ENCODE measurements at regions not wholly inside any gene's neighbourhood (a gene's known extent, or its start where the extent isn't known, plus 50 kb on each side); places are given as distances from the start of the nearest gene placed in this dataset.
A peak's percentile ranks its signal among the peaks of the same experiment; 100 is the strongest.

GRCh38 chr11:10938650-10939387 lies 81.0 kb upstream of the ZBED5 start:
- Mint-ChIP-seq H3K4me3 (no peak overlapping the region), H3K27me3 (peaks cover 10% of the 10 kb centered on the region), H3K4me1 (peaks cover 9% of the 10 kb centered on the region), H3K36me3 (no peaks in the 10 kb centered on the region), H3K9me3 (no peaks in the 10 kb centered on the region), H3K27ac (no peak overlapping the region)
- DNase-seq: no peak

GRCh38 chr11:10938231-10938630 lies 80.4 kb upstream of the ZBED5 start:
- Mint-ChIP-seq H3K4me1 (peaks cover 14% of the 10 kb centered on the region), H3K27me3 (peaks cover 16% of the 10 kb centered on the region), H3K9me3 (no peaks in the 10 kb centered on the region), H3K4me3 (no peak overlapping the region), H3K27ac (no peak overlapping the region), H3K36me3 (no peaks in the 10 kb centered on the region)
- DNase-seq: no peak

- H3K27ac Mint-ChIP-seq: no peak overlapping the region
- peaks cover 14% of the 10 kb centered on the region for H3K4me1 Mint-ChIP-seq
- no peaks in the 10 kb centered on the region for H3K9me3 Mint-ChIP-seq
- H3K36me3 Mint-ChIP-seq: no peaks in the 10 kb centered on the region
- DNase-seq: no peak
- no peak overlapping the region for H3K4me3 Mint-ChIP-seq
- peaks cover 24% of the 10 kb centered on the region for H3K27me3 Mint-ChIP-seq
Measured at GRCh38 chr11:10937385-10937771, 79.5 kb upstream of the ZBED5 start.

GRCh38 chr11:10936626-10937384 lies 79.0 kb upstream of the ZBED5 start:
- Mint-ChIP-seq H3K4me3 (no peak overlapping the region), H3K36me3 (no peaks in the 10 kb centered on the region), H3K9me3 (no peaks in the 10 kb centered on the region), H3K4me1 (peaks cover 14% of the 10 kb centered on the region), H3K27ac (no peak overlapping the region), H3K27me3 (peaks cover 29% of the 10 kb centered on the region)
- DNase-seq: no peak

GRCh38 chr11:10935015-10935559 lies 77.2 kb upstream of the ZBED5 start:
- Mint-ChIP-seq H3K9me3 (no peaks in the 10 kb centered on the region), H3K27ac (no peak overlapping the region), H3K4me3 (no peak overlapping the region), H3K27me3 (peaks cover 41% of the 10 kb centered on the region), H3K4me1 (peaks cover 21% of the 10 kb centered on the region), H3K36me3 (no peaks in the 10 kb centered on the region)
- no peak for DNase-seq

GRCh38 chr11:10934293-10934860 lies 76.5 kb upstream of the ZBED5 start:
- Mint-ChIP-seq H3K4me1 (peaks cover 21% of the 10 kb centered on the region), H3K27ac (no peak overlapping the region), H3K9me3 (no peaks in the 10 kb centered on the region), H3K36me3 (no peaks in the 10 kb centered on the region), H3K27me3 (peaks cover 46% of the 10 kb centered on the region), H3K4me3 (peak overlapping the region; percentile 78)
- no peak for DNase-seq

- Mint-ChIP-seq H3K27ac (no peak overlapping the region), H3K27me3 (peaks cover 52% of the 10 kb centered on the region)
Measured at GRCh38 chr11:10933455-10934292, 75.8 kb upstream of the ZBED5 start.

DNA sequence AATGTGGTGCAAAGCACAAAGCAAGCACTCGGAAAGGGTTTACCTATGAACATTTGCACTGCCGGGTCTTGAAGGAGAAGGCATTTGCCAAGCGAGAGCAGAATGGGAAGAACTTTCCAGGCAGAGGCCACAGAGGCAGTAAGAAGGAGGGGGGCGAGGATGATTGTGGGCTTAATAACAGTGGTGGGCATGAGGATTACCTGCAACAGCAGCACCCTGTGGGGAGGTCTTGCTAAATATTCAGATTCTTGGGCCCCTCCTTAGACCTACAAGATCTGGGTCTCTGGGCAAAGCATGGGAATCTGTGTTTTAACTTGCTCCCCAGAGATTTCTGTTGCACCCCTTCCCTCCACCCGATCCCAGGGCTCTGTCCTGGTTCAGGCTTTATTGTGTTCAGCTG lies 75.1 kb upstream of the ZBED5 start:
- Mint-ChIP-seq H3K9me3 (no peaks in the 10 kb centered on the region), H3K36me3 (no peaks in the 10 kb centered on the region), H3K27ac (no peak overlapping the region), H3K4me3 (no peak overlapping the region), H3K4me1 (peaks cover 21% of the 10 kb centered on the region), H3K27me3 (peaks cover 55% of the 10 kb centered on the region)
- DNase-seq: no peak

More at GRCh38 chr11:10933455-10934292, 75.8 kb upstream of the ZBED5 start:
- peak; percentile 79 for DNase-seq
- Mint-ChIP-seq H3K4me1 (peaks cover 21% of the 10 kb centered on the region), H3K4me3 (peak overlapping the region; percentile 78), H3K36me3 (no peaks in the 10 kb centered on the region), H3K9me3 (no peaks in the 10 kb centered on the region)

GRCh38 chr11:10931761-10932670 lies 74.2 kb upstream of the ZBED5 start:
- peak overlapping the region; percentile 74 for H3K4me3 Mint-ChIP-seq
- H3K27ac Mint-ChIP-seq: no peak overlapping the region
- H3K9me3 Mint-ChIP-seq: no peaks in the 10 kb centered on the region
- H3K27me3 Mint-ChIP-seq: peaks cover 55% of the 10 kb centered on the region
- H3K36me3 Mint-ChIP-seq: no peaks in the 10 kb centered on the region
- no peak for DNase-seq
- peaks cover 21% of the 10 kb centered on the region for H3K4me1 Mint-ChIP-seq

GRCh38 chr11:10930972-10931760 lies 73.3 kb upstream of the ZBED5 start:
- H3K27ac Mint-ChIP-seq: no peak overlapping the region
- H3K4me3 Mint-ChIP-seq: peak overlapping the region; percentile 74
- H3K27me3 Mint-ChIP-seq: peaks cover 55% of the 10 kb centered on the region
- no peaks in the 10 kb centered on the region for H3K9me3 Mint-ChIP-seq
- peak; percentile 65 for DNase-seq
- H3K36me3 Mint-ChIP-seq: no peaks in the 10 kb centered on the region
- peaks cover 21% of the 10 kb centered on the region for H3K4me1 Mint-ChIP-seq

DNA sequence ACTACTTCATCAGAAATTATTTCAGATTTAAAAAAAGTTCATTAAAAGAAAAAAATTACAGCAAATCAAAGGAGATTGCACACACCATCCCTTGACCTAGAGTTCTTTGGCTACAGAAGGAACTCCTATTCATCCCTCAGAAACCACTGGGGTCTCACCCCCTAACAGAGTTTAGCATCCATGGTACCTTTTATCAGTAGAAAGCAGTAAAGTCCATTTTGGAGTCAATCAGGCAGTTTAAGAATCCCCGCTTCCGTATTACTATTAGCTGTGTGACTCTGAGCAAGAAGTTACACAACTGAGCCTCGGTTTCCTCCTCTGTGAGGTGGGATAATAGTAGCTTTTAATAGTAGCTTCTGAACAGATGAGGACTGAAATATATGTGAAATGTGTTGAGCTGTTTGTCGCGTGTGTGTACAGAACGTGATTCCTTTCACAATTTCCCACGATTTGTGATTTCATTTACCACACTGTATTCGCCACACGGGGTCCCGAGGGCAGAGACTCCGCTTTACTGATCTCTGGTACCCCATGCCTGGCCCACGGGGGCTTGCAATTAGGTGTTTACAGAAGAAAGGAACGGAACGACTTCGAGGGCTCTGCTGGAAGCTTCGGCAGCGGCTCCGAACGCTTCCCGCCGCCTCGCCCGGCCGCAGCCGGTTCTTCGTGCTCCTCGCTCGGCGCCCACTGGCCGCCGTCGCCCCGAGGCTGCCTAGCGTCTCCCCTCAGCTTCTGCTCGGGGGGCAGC lies 72.5 kb upstream of the ZBED5 start:
- DNase-seq: peak; percentile 36
- Mint-ChIP-seq H3K9me3 (no peaks in the 10 kb centered on the region), H3K4me3 (peak overlapping the region; percentile 53), H3K36me3 (no peaks in the 10 kb centered on the region), H3K27ac (no peak overlapping the region), H3K27me3 (peaks cover 59% of the 10 kb centered on the region), H3K4me1 (peaks cover 21% of the 10 kb centered on the region)

DNA sequence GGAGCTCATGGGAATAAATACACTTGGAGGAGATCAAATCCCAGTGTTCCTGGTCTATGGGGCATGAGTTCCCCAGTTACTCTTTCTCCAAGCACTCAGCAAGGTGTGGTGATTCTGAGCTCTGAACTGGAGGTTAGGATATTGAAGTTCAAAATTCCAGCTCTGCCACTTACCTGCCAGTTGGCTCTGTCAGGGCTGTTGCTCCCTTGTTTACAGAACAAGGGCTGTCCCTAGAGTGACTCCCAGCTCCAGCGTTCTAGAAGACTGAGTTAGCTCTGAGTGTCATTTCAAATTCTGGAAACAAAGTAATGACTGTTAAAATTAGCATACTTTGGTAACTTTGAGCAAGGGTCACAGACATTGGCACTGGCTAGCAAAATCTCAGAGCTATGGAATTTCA lies 69.7 kb upstream of the ZBED5 start:
- DNase-seq: no peak
- no peak overlapping the region for H3K4me3 Mint-ChIP-seq

GRCh38 chr11:10926801-10927211 lies 69.0 kb upstream of the ZBED5 start:
- Mint-ChIP-seq H3K4me3 (no peak overlapping the region), H3K36me3 (no peaks in the 10 kb centered on the region), H3K27ac (no peak overlapping the region), H3K9me3 (no peaks in the 10 kb centered on the region), H3K4me1 (peaks cover 7% of the 10 kb centered on the region), H3K27me3 (peaks cover 29% of the 10 kb centered on the region)
- no peak for DNase-seq

More for the DNA sequence above, 69.7 kb upstream of the ZBED5 start:
- Mint-ChIP-seq H3K36me3 (no peaks in the 10 kb centered on the region), H3K27ac (no peak overlapping the region), H3K4me1 (peaks cover 8% of the 10 kb centered on the region), H3K9me3 (no peaks in the 10 kb centered on the region), H3K27me3 (peaks cover 37% of the 10 kb centered on the region)

Data from activated naive CD8-positive, alpha-beta T cell treated with anti-CD3 and anti-CD28 coated beads for 36 hours (primary cell).